KMS-11 (cell line): ENCODE measurements at regions not wholly inside any gene's neighbourhood (a gene's known extent, or its start where the extent isn't known, plus 50 kb on each side); places are given as distances from the start of the nearest gene placed in this dataset.

Experiments
- H2AFZ ChIP-seq: fragments of 200-600 bp; sonication (generic); 2 replicates; pipeline ENCODE4 v1.6.1; 2016; ENCODE audit warnings: antibody characterized with exemption, mixed run types, low read depth
- H3K27ac ChIP-seq: fragments of 200-600 bp; sonication (generic); 2 replicates; pipeline ENCODE4 v1.6.1; 2016; ENCODE audit warnings: mild to moderate bottlenecking, mixed run types
- H3K27me3 ChIP-seq: fragments of 200-600 bp; sonication (generic); 2 replicates; pipeline ENCODE4 v1.6.1; 2017; ENCODE audit warnings: mild to moderate bottlenecking, low read depth, mixed run types, moderate library complexity; ENCODE audit not compliant: insufficient read depth
- H3K36me3 ChIP-seq: fragments of 200-600 bp; sonication (generic); 2 replicates; pipeline ENCODE4 v1.6.1; 2017; ENCODE audit warnings: mild to moderate bottlenecking, mixed run types; ENCODE audit not compliant: insufficient read depth
- H3K4me1 ChIP-seq: fragments of 200-600 bp; sonication (generic); 2 replicates; pipeline ENCODE4 v1.6.1; 2016; ENCODE audit warnings: mild to moderate bottlenecking, low read depth, mixed run types; ENCODE audit not compliant: poor library complexity, severe bottlenecking
- H3K4me2 ChIP-seq: fragments of 200-600 bp; sonication (generic); 2 replicates; pipeline ENCODE4 v1.7.0; 2016; ENCODE audit warnings: mild to moderate bottlenecking, mixed run types
- H3K4me3 ChIP-seq: fragments of 200-600 bp; sonication (generic); IDR thresholded peaks from 2 replicates; pipeline ENCODE4 v1.6.1; 2017; ENCODE audit warnings: low read depth, low read length, mixed read lengths; ENCODE audit not compliant: insufficient read depth
- H3K79me2 ChIP-seq: fragments of 200-600 bp; sonication (generic); 2 replicates; pipeline ENCODE4 v1.6.1; 2016; ENCODE audit warnings: low read depth, mixed run types; ENCODE audit not compliant: insufficient read depth
- H3K9ac ChIP-seq: fragments of 200-600 bp; sonication (generic); 2 replicates; pipeline ENCODE4 v1.6.1; 2016; ENCODE audit warnings: mild to moderate bottlenecking, mixed run types
- H4K20me1 ChIP-seq: fragments of 200-600 bp; sonication (generic); 2 replicates; pipeline ENCODE4 v1.6.1; 2016; ENCODE audit warnings: mild to moderate bottlenecking, mixed run types; ENCODE audit not compliant: insufficient read depth
- TF ChIP-seq, protein P1 (sequence below): fragments of 200-600 bp; sonication (generic); conservative IDR thresholded peaks from 2 replicates; pipeline ENCODE4 v1.6.1; 2017; ENCODE audit warnings: low read depth, mild to moderate bottlenecking, antibody characterized with exemption, low read length, moderate library complexity, mixed read lengths

GRCh38 chr19:30924069-30924636 is 425.1 kb downstream of the TSHZ3 start:
- Histone ChIP-seq H3K4me3 (no peak overlapping the region), H3K27me3 (no peaks in the 10 kb centered on the region), H3K4me2 (peak overlapping the region; percentile 24; the same call in 1 of the 2 replicates), H3K9ac (no peak overlapping the region), H3K4me1 (peaks cover 13% of the 10 kb centered on the region), H3K36me3 (no peaks in the 10 kb centered on the region), H2AFZ (peak overlapping the region; percentile 3; the same call in 1 of the 2 replicates), H3K79me2 (no peaks in the 10 kb centered on the region), H3K27ac (no peak overlapping the region; the same call in 1 of the 2 replicates), H4K20me1 (no peaks in the 10 kb centered on the region)
- TF ChIP-seq, protein P1, sequence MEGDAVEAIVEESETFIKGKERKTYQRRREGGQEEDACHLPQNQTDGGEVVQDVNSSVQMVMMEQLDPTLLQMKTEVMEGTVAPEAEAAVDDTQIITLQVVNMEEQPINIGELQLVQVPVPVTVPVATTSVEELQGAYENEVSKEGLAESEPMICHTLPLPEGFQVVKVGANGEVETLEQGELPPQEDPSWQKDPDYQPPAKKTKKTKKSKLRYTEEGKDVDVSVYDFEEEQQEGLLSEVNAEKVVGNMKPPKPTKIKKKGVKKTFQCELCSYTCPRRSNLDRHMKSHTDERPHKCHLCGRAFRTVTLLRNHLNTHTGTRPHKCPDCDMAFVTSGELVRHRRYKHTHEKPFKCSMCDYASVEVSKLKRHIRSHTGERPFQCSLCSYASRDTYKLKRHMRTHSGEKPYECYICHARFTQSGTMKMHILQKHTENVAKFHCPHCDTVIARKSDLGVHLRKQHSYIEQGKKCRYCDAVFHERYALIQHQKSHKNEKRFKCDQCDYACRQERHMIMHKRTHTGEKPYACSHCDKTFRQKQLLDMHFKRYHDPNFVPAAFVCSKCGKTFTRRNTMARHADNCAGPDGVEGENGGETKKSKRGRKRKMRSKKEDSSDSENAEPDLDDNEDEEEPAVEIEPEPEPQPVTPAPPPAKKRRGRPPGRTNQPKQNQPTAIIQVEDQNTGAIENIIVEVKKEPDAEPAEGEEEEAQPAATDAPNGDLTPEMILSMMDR = no peak

DNA sequence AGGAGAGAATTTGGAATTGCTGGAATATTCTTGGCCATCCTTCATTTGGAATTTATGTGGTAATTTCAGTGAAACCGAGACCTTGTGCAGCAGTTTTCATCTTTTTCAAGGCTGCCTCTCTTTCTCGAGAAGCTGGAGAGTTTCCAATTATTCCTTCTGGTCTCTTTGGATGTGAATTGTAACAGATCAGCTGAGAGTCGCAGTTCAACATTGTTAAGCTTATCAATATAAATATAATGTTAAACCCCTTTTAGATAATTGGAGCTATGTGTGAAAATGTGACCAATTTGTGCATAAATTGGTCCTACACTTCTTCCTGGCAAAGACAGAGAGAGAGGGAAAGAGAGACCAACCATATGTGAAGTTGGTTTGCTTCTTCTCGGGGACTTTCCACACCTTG is 425.6 kb downstream of the TSHZ3 start:
- H2AFZ ChIP-seq = peak overlapping the region; percentile 3; the same call in 1 of the 2 replicates
- H3K79me2 ChIP-seq = no peaks in the 10 kb centered on the region
- H3K4me1 ChIP-seq = peaks cover 13% of the 10 kb centered on the region
- no peaks in the 10 kb centered on the region for H4K20me1 ChIP-seq
- no peaks in the 10 kb centered on the region for H3K36me3 ChIP-seq
- peak overlapping the region; percentile 24; the same call in 1 of the 2 replicates for H3K4me2 ChIP-seq
- TF ChIP-seq, protein P1 = no peak
- no peaks in the 10 kb centered on the region for H3K27me3 ChIP-seq
- H3K9ac ChIP-seq = no peak overlapping the region
- H3K27ac ChIP-seq = no peak overlapping the region
- H3K4me3 ChIP-seq = no peak overlapping the region

DNA sequence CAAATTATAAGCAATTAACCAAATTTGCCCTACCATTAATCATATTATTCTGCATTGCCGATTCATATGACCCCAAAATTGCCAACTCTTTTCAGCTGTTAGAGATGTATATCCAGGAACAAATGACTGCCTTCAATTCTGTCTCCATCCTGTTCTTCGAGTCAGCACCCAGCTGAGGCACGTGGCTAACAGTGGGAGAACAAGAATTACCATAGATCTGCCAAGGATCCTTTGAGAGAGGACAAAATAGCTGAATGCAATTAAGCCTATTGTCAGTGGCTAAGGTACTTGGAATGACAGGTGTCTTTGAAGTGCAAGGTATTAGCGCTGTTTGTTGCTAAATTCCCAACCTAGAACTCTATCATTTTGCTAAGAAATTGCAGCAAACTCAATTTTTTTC is 426.1 kb downstream of the TSHZ3 start:
- TF ChIP-seq, protein P1 = no peak
- H3K36me3 ChIP-seq = no peaks in the 10 kb centered on the region
- H3K4me1 ChIP-seq = peaks cover 13% of the 10 kb centered on the region
- 0 out of 2 replicates have a peak overlapping the region, but pooled peaks have one; percentile 24 for H3K4me2 ChIP-seq
- no peak overlapping the region for H3K9ac ChIP-seq
- H3K27ac ChIP-seq = no peak overlapping the region
- H3K27me3 ChIP-seq = no peaks in the 10 kb centered on the region
- H3K4me3 ChIP-seq = no peak overlapping the region
- H3K79me2 ChIP-seq = no peaks in the 10 kb centered on the region
- no peak overlapping the region for H2AFZ ChIP-seq
- no peaks in the 10 kb centered on the region for H4K20me1 ChIP-seq

- TF ChIP-seq, protein P1 = no peak
- H3K36me3 ChIP-seq = no peaks in the 10 kb centered on the region
- H3K79me2 ChIP-seq = no peaks in the 10 kb centered on the region
- H3K27ac ChIP-seq = no peak overlapping the region
- H3K4me2 ChIP-seq = no peak overlapping the region
- no peaks in the 10 kb centered on the region for H4K20me1 ChIP-seq
- no peak overlapping the region for H3K9ac ChIP-seq
- no peak overlapping the region for H3K4me3 ChIP-seq
- H3K4me1 ChIP-seq = peaks cover 13% of the 10 kb centered on the region
- H2AFZ ChIP-seq = no peak overlapping the region
- no peaks in the 10 kb centered on the region for H3K27me3 ChIP-seq
Observed at GRCh38 chr19:30920222-30920621, 429.0 kb downstream of the TSHZ3 start.
